GM12878 (cell line): ENCODE measurements at regions not wholly inside any gene's neighbourhood (a gene's known extent, or its start where the extent isn't known, plus 50 kb on each side); places are given as distances from the start of the nearest gene placed in this dataset.

Experiments used
- ATAC-seq: fragments of 200-7000 bp; cut with Tn5 transposase; 3 replicates; pipeline ENCODE4 v1.9.1; 2020; ENCODE audit warnings: mild to moderate bottlenecking, moderate library complexity
- BruUV-seq: library from RNA; stranded (reverse); fragments of 400-500 nt; replicated peaks from 2 replicates; lab custom pipeline; 2021; lab: Mats Ljungman, UMichigan
- CTCF ChIA-PET: fragments of 300-600 bp; sonication (Branson Sonifier 250); formaldehyde crosslinking; extraction: SDS; loops from one replicate; lab custom pipeline; 2021; ENCODE audit warnings: inconsistent platforms; lab: Yijun Ruan, JAX
- POLR2A ChIA-PET: fragments of 350-600 bp; formaldehyde crosslinking; extraction: SDS; loops from one replicate; lab custom pipeline; 2021; ENCODE audit warnings: inconsistent platforms; lab: Charles Lee
- RAD21 ChIA-PET: fragments of 300-600 bp; sonication (Branson Sonifier 250); formaldehyde crosslinking; loops from one replicate; lab custom pipeline; 2023; ENCODE audit warnings: antibody characterized with exemption; ENCODE audit not compliant: unreplicated experiment; lab: Charles Lee
- SMC1A ChIA-PET: fragments of 300-600 bp; sonication (Branson Sonifier 250); formaldehyde crosslinking; loops from one replicate; lab custom pipeline; 2023; ENCODE audit not compliant: unreplicated experiment, uncharacterized antibody; lab: Charles Lee
- DNase-seq: peaks from one replicate; pipeline ENCODE4 v3.0.0-alpha.2; 2011; ENCODE audit warnings: low read depth, low spot score
- FAIRE-seq: peaks from 3 replicates; lab custom pipeline; 2011; peaks lifted over from hg19 to GRCh38; lab: Jason Lieb, UNC
- H2AFZ ChIP-seq: 2 replicates; pipeline ENCODE4 v1.6.0; 2011; ENCODE audit warnings: low read depth, low read length, control low read depth; ENCODE audit not compliant: control insufficient read depth
- H3K27ac ChIP-seq: 2 replicates; pipeline ENCODE4 v1.5.1; 2011; ENCODE audit warnings: control low read depth; ENCODE audit not compliant: control insufficient read depth, insufficient read depth
- H3K27me3 ChIP-seq, 2 experiments: replicated peaks in 1 of 2; 2 replicates each; pipeline versions ENCODE4 v1.6.0 to v1.6.1; 2011; ENCODE audit warnings: low read length in 1 of 2; ENCODE audit not compliant: control insufficient read depth in 2 of 2, insufficient read depth in 2 of 2
- H3K36me3 ChIP-seq, 2 experiments: 2 replicates each; pipeline ENCODE4 v1.5.1; 2011; ENCODE audit warnings: low read length in 1 of 2; ENCODE audit not compliant: control insufficient read depth in 2 of 2, insufficient read depth in 2 of 2
- H3K4me1 ChIP-seq: 2 replicates; pipeline ENCODE4 v1.6.1; 2011; ENCODE audit warnings: mild to moderate bottlenecking, low read length, moderate library complexity, mixed read lengths; ENCODE audit not compliant: control insufficient read depth, insufficient read depth
- H3K4me2 ChIP-seq: 2 replicates; pipeline ENCODE4 v1.6.0; 2011; ENCODE audit warnings: control low read depth; ENCODE audit not compliant: control insufficient read depth, insufficient read depth
- H3K4me3 ChIP-seq: fragments of 200-600 bp; sonication (generic); 2 replicates; pipeline ENCODE4 v1.5.1; 2016
- H3K79me2 ChIP-seq: 2 replicates; pipeline ENCODE4 v1.6.0; 2011; ENCODE audit warnings: low read length; ENCODE audit not compliant: control insufficient read depth, insufficient read depth
- H3K9ac ChIP-seq: 2 replicates; pipeline ENCODE4 v1.8.0; 2011; ENCODE audit warnings: low read length, control low read depth, mixed read lengths; ENCODE audit not compliant: control insufficient read depth, insufficient read depth
- H3K9me3 ChIP-seq: replicated peaks from 3 replicates; pipeline ENCODE4 v1.5.1; 2011; ENCODE audit warnings: mild to moderate bottlenecking, low read length; ENCODE audit not compliant: control insufficient read depth, insufficient read depth
- H4K20me1 ChIP-seq: 2 replicates; pipeline ENCODE4 v1.6.0; 2011; ENCODE audit not compliant: control insufficient read depth, insufficient read depth
- BRCA1 ChIP-seq: IDR thresholded peaks from 2 replicates; pipeline ENCODE4 v1.6.1; 2011; ENCODE audit warnings: low read depth, low read length, improper control_type of control experiment
- CBFB ChIP-seq: IDR thresholded peaks from 2 replicates; pipeline ENCODE4 v1.6.1; 2016; ENCODE audit warnings: antibody characterized with exemption, low read depth
- EP300 ChIP-seq, 2 experiments: fragments of 150-350 bp in 1 of 2; IDR thresholded peaks; 2 replicates each; pipeline ENCODE4 v1.6.1; 2011 to 2012; ENCODE audit warnings: low read depth in 2 of 2, low read length in 2 of 2, borderline replicate concordance in 1 of 2, improper control_type of control experiment in 1 of 2, inconsistent platforms in 1 of 2; ENCODE audit not compliant: control insufficient read depth in 1 of 2
- FOS ChIP-seq: IDR thresholded peaks from 3 replicates; pipeline ENCODE4 v1.6.1; 2011; ENCODE audit warnings: borderline replicate concordance; ENCODE audit not compliant: insufficient read length; ENCODE audit errors: extremely low read depth
- IRF4 ChIP-seq: IDR thresholded peaks from 2 replicates; pipeline ENCODE4 v1.6.1; 2011; ENCODE audit warnings: low read depth, low read length
- KDM1A ChIP-seq: fragments of 200-600 bp; sonication (generic); IDR thresholded peaks from 2 replicates; pipeline ENCODE4 v1.6.1; 2016; ENCODE audit warnings: borderline replicate concordance
- MYC ChIP-seq: IDR thresholded peaks from 2 replicates; pipeline ENCODE4 v1.6.1; 2011; ENCODE audit warnings: mild to moderate bottlenecking, low read length, moderate library complexity, inconsistent platforms; ENCODE audit not compliant: insufficient read depth, insufficient replicate concordance, insufficient read length, severe bottlenecking
- NR2C1 ChIP-seq: fragments of 450-650 bp; IDR thresholded peaks from 2 replicates; pipeline ENCODE4 v1.6.1; 2017; ENCODE audit warnings: antibody characterized with exemption, mild to moderate bottlenecking, moderate library complexity
- POLR2AphosphoS5 ChIP-seq: IDR thresholded peaks from 2 replicates; pipeline ENCODE4 v1.6.1; 2011; ENCODE audit warnings: mild to moderate bottlenecking, low read length, inconsistent platforms
- STAT1 ChIP-seq: fragments of 450-650 bp; conservative IDR thresholded peaks from 2 replicates; pipeline ENCODE4 v1.6.1; 2014; ENCODE audit warnings: antibody characterized with exemption, mild to moderate bottlenecking
- WGBS: methylation state at CpG from one replicate; pipeline ENCODE4 v1.1.6; 2016; ENCODE audit warnings: low lambda C conversion rate; ENCODE audit not compliant: insufficient replicate concordance, insufficient coverage; ENCODE audit errors: missing lambda C conversion rate; 5-methylcytosine and 5-hydroxymethylcytosine counted together
- in situ Hi-C: fragments of 300-500 bp; cut with MboI; formaldehyde crosslinking; loops from 9 replicates; pipeline ENCODE4 v1.14.3; 2018; ENCODE audit warnings: mixed read lengths
- intact Hi-C: fragments of 100-400 bp; cut with micrococcal nuclease; formaldehyde crosslinking; loops from one replicate; pipeline ENCODE4 v1.14.2; 2022; ENCODE audit not compliant: unreplicated experiment
- TF ChIP-seq, protein P1 (sequence below), 3 experiments: IDR thresholded peaks in 2 of 3; conservative IDR thresholded peaks in 1 of 3; 2 replicates each; pipeline ENCODE4 v1.5.1; 2011; ENCODE audit warnings: low read depth in 3 of 3, low read length in 3 of 3, mild to moderate bottlenecking in 3 of 3, control low read depth in 2 of 3, moderate library complexity in 2 of 3, inconsistent platforms in 1 of 3, mixed read lengths in 1 of 3; ENCODE audit not compliant: control insufficient read depth in 2 of 3, insufficient read depth in 1 of 3; ENCODE audit errors: extremely low read depth in 1 of 3
- TF ChIP-seq, protein P2 (sequence below): fragments of 450-650 bp; IDR thresholded peaks from 2 replicates; pipeline ENCODE4 v1.6.1; 2016; ENCODE audit warnings: mild to moderate bottlenecking, moderate library complexity, borderline replicate concordance
- TF ChIP-seq, protein P3 (sequence below): fragments of 450-650 bp; formaldehyde crosslinking; IDR thresholded peaks from 2 replicates; pipeline ENCODE4 v1.5.0; 2022; ENCODE audit warnings: mild to moderate bottlenecking, missing genetic modification characterization

DNA sequence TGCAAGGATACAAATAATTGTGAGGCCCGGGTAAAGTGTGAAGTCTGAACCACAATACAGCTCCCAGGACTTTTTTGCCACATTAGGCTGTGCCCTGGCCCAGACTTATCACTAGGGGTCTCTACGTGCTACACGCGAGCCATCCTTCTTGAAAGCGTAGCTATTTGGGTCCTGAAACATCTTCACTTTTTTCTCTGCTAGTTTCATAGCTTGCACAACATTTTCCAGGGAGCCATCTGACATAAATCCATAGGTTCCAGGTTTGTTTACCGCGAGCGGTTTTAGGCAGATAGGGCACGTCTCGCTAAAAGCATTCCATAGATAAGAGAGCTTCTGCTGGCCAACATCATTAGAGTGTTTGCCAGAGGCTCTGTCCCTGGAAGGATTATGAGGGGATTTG is 226.5 kb downstream of the RPS24 start (continued):
- TF ChIP-seq, protein P1, sequence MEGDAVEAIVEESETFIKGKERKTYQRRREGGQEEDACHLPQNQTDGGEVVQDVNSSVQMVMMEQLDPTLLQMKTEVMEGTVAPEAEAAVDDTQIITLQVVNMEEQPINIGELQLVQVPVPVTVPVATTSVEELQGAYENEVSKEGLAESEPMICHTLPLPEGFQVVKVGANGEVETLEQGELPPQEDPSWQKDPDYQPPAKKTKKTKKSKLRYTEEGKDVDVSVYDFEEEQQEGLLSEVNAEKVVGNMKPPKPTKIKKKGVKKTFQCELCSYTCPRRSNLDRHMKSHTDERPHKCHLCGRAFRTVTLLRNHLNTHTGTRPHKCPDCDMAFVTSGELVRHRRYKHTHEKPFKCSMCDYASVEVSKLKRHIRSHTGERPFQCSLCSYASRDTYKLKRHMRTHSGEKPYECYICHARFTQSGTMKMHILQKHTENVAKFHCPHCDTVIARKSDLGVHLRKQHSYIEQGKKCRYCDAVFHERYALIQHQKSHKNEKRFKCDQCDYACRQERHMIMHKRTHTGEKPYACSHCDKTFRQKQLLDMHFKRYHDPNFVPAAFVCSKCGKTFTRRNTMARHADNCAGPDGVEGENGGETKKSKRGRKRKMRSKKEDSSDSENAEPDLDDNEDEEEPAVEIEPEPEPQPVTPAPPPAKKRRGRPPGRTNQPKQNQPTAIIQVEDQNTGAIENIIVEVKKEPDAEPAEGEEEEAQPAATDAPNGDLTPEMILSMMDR (IDR thresholded peaks at IDR 0.05 in 2 of 3, conservative IDR thresholded peaks at IDR 0.05 in 1 of 3; ENCODE audit: control insufficient read depth in 2 of 3, extremely low read depth in 1 of 3, insufficient read depth in 1 of 3, low read depth in 3 of 3, low read length in 3 of 3): 0 out of 6 replicates have a peak, but pooled peaks of 1 of the 3 experiments have one; percentile 8
- TF ChIP-seq STAT1: no peak
- no peak for TF ChIP-seq EP300 (IDR thresholded peaks at IDR 0.05; ENCODE audit: borderline replicate concordance in 1 of 2, control insufficient read depth in 1 of 2, low read depth in 2 of 2, low read length in 2 of 2)

DNA sequence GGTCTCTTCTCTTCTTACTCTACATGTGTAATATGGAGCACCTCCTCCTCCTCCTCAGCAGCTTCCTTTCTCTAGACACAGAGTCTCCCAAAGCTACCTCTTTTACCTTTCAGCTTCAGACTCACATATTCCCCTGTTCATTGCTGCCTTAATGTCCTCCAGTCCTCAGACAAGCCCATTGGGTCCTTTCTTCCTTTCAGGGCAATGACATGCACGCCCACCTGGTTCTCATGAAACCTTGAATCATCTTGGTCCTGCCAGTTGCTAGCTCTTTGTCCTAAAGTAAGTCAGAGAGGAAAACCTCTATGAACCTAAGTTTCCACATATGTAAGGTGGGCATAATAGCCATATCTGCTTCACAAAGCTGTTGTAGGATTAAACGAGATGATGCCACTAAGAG is 227.0 kb downstream of the RPS24 start:
- Histone ChIP-seq H3K79me2 (no peaks in the 10 kb centered on the region), H3K27ac (no peak overlapping the region), H2AFZ (no peak overlapping the region), H3K4me1 (no peaks in the 10 kb centered on the region), H4K20me1 (no peaks in the 10 kb centered on the region), H3K4me2 (no peak overlapping the region), H3K4me3 (no peak overlapping the region), H3K27me3 (no peaks in the 10 kb centered on the region; a peak in 1 of 4 replicates), H3K9me3 (no peaks in the 10 kb centered on the region), H3K36me3 (no peaks in the 10 kb centered on the region), H3K9ac (no peak overlapping the region)
- BruUV-seq: no TSS peak
- POLR2A ChIA-PET: interaction anchor here (0.7 kb wide), 1 partner anchor 45 kb away, joined by 3 read pairs; no protein-coding TSS in a partner anchor
- no peak for FAIRE-seq
- intact Hi-C loops (no loop called here), in situ Hi-C loops (no loop called here)
- CTCF ChIA-PET: interaction anchor here (1.1 to 1.6 kb wide), 2 partner anchors 12 to 397 kb away, joined by 3 to 5 read pairs; no protein-coding TSS in a partner anchor
- SMC1A ChIA-PET: interaction anchor here (0.6 to 1.8 kb wide), 2 partner anchors 209 to 397 kb away, joined by 3 to 5 read pairs; no protein-coding TSS in a partner anchor
- RAD21 ChIA-PET: interaction anchor here (0.9 kb wide), 1 partner anchor 42 kb away, joined by 3 read pairs; no protein-coding TSS in a partner anchor
- ATAC-seq: no peak
- 0% methylated on average over 2 of the region's 2 CpGs for WGBS
- DNase-seq: no peak
- TF ChIP-seq KDM1A (no peak), NR2C1 (no peak), MYC (no peak), CBFB (no peak), IRF4 (no peak), POLR2AphosphoS5 (no peak), BRCA1 (no peak), FOS (no peak)
- TF ChIP-seq, protein P2, sequence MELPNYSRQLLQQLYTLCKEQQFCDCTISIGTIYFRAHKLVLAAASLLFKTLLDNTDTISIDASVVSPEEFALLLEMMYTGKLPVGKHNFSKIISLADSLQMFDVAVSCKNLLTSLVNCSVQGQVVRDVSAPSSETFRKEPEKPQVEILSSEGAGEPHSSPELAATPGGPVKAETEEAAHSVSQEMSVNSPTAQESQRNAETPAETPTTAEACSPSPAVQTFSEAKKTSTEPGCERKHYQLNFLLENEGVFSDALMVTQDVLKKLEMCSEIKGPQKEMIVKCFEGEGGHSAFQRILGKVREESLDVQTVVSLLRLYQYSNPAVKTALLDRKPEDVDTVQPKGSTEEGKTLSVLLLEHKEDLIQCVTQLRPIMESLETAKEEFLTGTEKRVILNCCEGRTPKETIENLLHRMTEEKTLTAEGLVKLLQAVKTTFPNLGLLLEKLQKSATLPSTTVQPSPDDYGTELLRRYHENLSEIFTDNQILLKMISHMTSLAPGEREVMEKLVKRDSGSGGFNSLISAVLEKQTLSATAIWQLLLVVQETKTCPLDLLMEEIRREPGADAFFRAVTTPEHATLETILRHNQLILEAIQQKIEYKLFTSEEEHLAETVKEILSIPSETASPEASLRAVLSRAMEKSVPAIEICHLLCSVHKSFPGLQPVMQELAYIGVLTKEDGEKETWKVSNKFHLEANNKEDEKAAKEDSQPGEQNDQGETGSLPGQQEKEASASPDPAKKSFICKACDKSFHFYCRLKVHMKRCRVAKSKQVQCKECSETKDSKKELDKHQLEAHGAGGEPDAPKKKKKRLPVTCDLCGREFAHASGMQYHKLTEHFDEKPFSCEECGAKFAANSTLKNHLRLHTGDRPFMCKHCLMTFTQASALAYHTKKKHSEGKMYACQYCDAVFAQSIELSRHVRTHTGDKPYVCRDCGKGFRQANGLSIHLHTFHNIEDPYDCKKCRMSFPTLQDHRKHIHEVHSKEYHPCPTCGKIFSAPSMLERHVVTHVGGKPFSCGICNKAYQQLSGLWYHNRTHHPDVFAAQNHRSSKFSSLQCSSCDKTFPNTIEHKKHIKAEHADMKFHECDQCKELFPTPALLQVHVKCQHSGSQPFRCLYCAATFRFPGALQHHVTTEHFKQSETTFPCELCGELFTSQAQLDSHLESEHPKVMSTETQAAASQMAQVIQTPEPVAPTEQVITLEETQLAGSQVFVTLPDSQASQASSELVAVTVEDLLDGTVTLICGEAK: no peak
- TF ChIP-seq, protein P3, sequence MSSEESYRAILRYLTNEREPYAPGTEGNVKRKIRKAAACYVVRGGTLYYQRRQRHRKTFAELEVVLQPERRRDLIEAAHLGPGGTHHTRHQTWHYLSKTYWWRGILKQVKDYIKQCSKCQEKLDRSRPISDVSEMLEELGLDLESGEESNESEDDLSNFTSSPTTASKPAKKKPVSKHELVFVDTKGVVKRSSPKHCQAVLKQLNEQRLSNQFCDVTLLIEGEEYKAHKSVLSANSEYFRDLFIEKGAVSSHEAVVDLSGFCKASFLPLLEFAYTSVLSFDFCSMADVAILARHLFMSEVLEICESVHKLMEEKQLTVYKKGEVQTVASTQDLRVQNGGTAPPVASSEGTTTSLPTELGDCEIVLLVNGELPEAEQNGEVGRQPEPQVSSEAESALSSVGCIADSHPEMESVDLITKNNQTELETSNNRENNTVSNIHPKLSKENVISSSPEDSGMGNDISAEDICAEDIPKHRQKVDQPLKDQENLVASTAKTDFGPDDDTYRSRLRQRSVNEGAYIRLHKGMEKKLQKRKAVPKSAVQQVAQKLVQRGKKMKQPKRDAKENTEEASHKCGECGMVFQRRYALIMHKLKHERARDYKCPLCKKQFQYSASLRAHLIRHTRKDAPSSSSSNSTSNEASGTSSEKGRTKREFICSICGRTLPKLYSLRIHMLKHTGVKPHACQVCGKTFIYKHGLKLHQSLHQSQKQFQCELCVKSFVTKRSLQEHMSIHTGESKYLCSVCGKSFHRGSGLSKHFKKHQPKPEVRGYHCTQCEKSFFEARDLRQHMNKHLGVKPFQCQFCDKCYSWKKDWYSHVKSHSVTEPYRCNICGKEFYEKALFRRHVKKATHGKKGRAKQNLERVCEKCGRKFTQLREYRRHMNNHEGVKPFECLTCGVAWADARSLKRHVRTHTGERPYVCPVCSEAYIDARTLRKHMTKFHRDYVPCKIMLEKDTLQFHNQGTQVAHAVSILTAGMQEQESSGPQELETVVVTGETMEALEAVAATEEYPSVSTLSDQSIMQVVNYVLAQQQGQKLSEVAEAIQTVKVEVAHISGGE (CRISPR knock-in tag): no peak
